Neuronal stem cell (in vitro differentiated cells): ENCODE measurements at regions not wholly inside any gene's neighbourhood (a gene's known extent, or its start where the extent isn't known, plus 50 kb on each side); places are given as distances from the start of the nearest gene placed in this dataset.
A peak's percentile ranks its signal among the peaks of the same experiment; 100 is the strongest.

Experiments
- DNase-seq: peaks from one replicate; pipeline ENCODE4 v3.0.0-alpha.2; 2013; ENCODE audit warnings: low spot score
- H2AFZ ChIP-seq: one replicate; pipeline ENCODE4 v1.6.1; 2013; ENCODE audit warnings: mild to moderate bottlenecking, low read length, inconsistent platforms
- H2AK5ac ChIP-seq: 2 replicates; pipeline ENCODE4 v1.6.1; 2013; ENCODE audit warnings: low read depth, mild to moderate bottlenecking, inconsistent platforms, low read length, moderate library complexity, mixed read lengths
- H2BK120ac ChIP-seq: 2 replicates; pipeline ENCODE4 v1.6.1; 2013; ENCODE audit warnings: low read depth, mild to moderate bottlenecking, inconsistent platforms, low read length, moderate library complexity, mixed read lengths
- H2BK12ac ChIP-seq: one replicate; pipeline ENCODE4 v1.6.1; 2013; ENCODE audit warnings: low read length, inconsistent platforms
- H2BK15ac ChIP-seq: 2 replicates; pipeline ENCODE4 v1.6.1; 2013; ENCODE audit warnings: mild to moderate bottlenecking, low read length, inconsistent platforms, mixed read lengths
- H2BK5ac ChIP-seq: one replicate; pipeline ENCODE4 v1.6.1; 2013; ENCODE audit warnings: inconsistent platforms, mild to moderate bottlenecking, low read length, moderate library complexity
- H3K14ac ChIP-seq: one replicate; pipeline ENCODE4 v1.6.1; 2013; ENCODE audit warnings: low read length, inconsistent platforms
- H3K18ac ChIP-seq: 2 replicates; pipeline ENCODE4 v1.6.1; 2013; ENCODE audit warnings: low read length, inconsistent platforms
- H3K23ac ChIP-seq: 2 replicates; pipeline ENCODE4 v1.6.1; 2013; ENCODE audit warnings: low read depth, mild to moderate bottlenecking, mixed read lengths, low read length, inconsistent platforms; ENCODE audit not compliant: poor library complexity
- H3K27ac ChIP-seq: replicated peaks from 3 replicates; pipeline ENCODE4 v1.5.1; 2013; ENCODE audit warnings: low read length, inconsistent platforms
- H3K27me3 ChIP-seq, 3 experiments: 2 replicates each; pipeline ENCODE4 v1.6.1; 2013; ENCODE audit warnings: low read length in 3 of 3, mild to moderate bottlenecking in 2 of 3, inconsistent platforms in 1 of 3, low read depth in 1 of 3, mixed read lengths in 1 of 3, moderate library complexity in 1 of 3; ENCODE audit not compliant: control insufficient read depth in 3 of 3, insufficient read depth in 3 of 3
- H3K36me3 ChIP-seq, 2 donors: replicated peaks in 1 of 2; 2 replicates each; pipeline ENCODE4 v1.6.1; 2013; ENCODE audit warnings: low read length in 2 of 2; ENCODE audit not compliant: control insufficient read depth in 2 of 2, insufficient read depth in 2 of 2
- H3K4ac ChIP-seq: 2 replicates; pipeline ENCODE4 v1.6.1; 2013; ENCODE audit warnings: inconsistent platforms, mild to moderate bottlenecking, low read length, moderate library complexity
- H3K4me1 ChIP-seq, 2 donors: 1 replicate in 1 of 2; 2 replicates in 1 of 2; pipeline ENCODE4 v1.6.1; 2013; ENCODE audit warnings: low read length in 2 of 2, low read depth in 1 of 2; ENCODE audit not compliant: control insufficient read depth in 2 of 2, insufficient read depth in 1 of 2
- H3K4me2 ChIP-seq: one replicate; pipeline ENCODE4 v1.6.1; 2013; ENCODE audit warnings: mild to moderate bottlenecking, low read length, inconsistent platforms; ENCODE audit not compliant: insufficient read depth, poor library complexity, severe bottlenecking
- H3K4me3 ChIP-seq, 2 donors: 2 replicates each; pipeline ENCODE4 v1.5.1; 2013; ENCODE audit warnings: low read length in 2 of 2, mild to moderate bottlenecking in 2 of 2, inconsistent platforms in 1 of 2, moderate library complexity in 1 of 2
- H3K79me1 ChIP-seq: one replicate; pipeline ENCODE4 v1.6.1; 2013; ENCODE audit warnings: low read depth, mild to moderate bottlenecking, inconsistent platforms, low read length, moderate library complexity
- H3K9ac ChIP-seq: one replicate; pipeline ENCODE4 v1.6.1; 2013; ENCODE audit warnings: mild to moderate bottlenecking, low read depth, low read length, inconsistent platforms; ENCODE audit not compliant: poor library complexity
- H3K9me3 ChIP-seq, 2 donors: replicated peaks in 1 of 2; 2 replicates each; pipeline versions ENCODE3 to v1.6.1; 2013; ENCODE audit warnings: low read length in 2 of 2, mild to moderate bottlenecking in 2 of 2, inconsistent platforms in 1 of 2, low read depth in 1 of 2, mixed read lengths in 1 of 2, moderate library complexity in 1 of 2; ENCODE audit not compliant: control insufficient read depth in 2 of 2, insufficient read depth in 1 of 2
- H4K8ac ChIP-seq: one replicate; pipeline ENCODE4 v1.6.1; 2013; ENCODE audit warnings: low read depth, mild to moderate bottlenecking, inconsistent platforms, low read length, moderate library complexity
- H4K91ac ChIP-seq: one replicate; pipeline ENCODE4 v1.6.1; 2013; ENCODE audit warnings: low read length, low read depth, mild to moderate bottlenecking, inconsistent platforms; ENCODE audit not compliant: poor library complexity
- WGBS, 2 donors: extraction: QIAGEN DNeasy Blood & Tissue Kit; methylation state at CpG; one replicate each; pipeline ENCODE4 v1.1.7; 2013; ENCODE audit warnings: missing lambda C conversion rate in 2 of 2, mixed read lengths in 1 of 2; ENCODE audit not compliant: insufficient read length in 2 of 2, insufficient replicate concordance in 1 of 2; ENCODE audit errors: extremely low coverage in 2 of 2; 5-methylcytosine and 5-hydroxymethylcytosine counted together

- H3K14ac ChIP-seq, result no peak overlapping the region
- H2AFZ ChIP-seq, result no peak overlapping the region
- H3K18ac ChIP-seq, result no peak overlapping the region
- no CpG with 5 or more reads among the region's 2 CpGs for WGBS, 2 donors
- H2AK5ac ChIP-seq, result no peak overlapping the region
- H3K4ac ChIP-seq, result no peak overlapping the region
- H4K91ac ChIP-seq, result no peak overlapping the region
- H2BK120ac ChIP-seq, result no peak overlapping the region
- H3K4me2 ChIP-seq, result no peak overlapping the region
- H3K27me3 ChIP-seq, result no peaks in the 10 kb centered on the region
- H3K9me3 ChIP-seq, result peaks cover 3 to 10% of the 10 kb centered on the region in 2 donors
- H3K4me1 ChIP-seq, result peaks cover 16 to 37% of the 10 kb centered on the region in 2 donors
- no peaks in the 10 kb centered on the region for H3K36me3 ChIP-seq
- no peak overlapping the region for H2BK12ac ChIP-seq
- DNase-seq, result no peak
- no peak overlapping the region for H2BK15ac ChIP-seq
- H3K27ac ChIP-seq, result peak overlapping the region; percentile 54
- no peaks in the 10 kb centered on the region for H3K79me1 ChIP-seq
- no peak overlapping the region for H3K9ac ChIP-seq
- no peak overlapping the region for H4K8ac ChIP-seq
- no peak overlapping the region for H2BK5ac ChIP-seq
- H3K4me3 ChIP-seq, result no peak overlapping the region
- no peak overlapping the region for H3K23ac ChIP-seq
Observed at GRCh38 chr10:33484787-33485186, 150.3 kb upstream of the NRP1 start.

GRCh38 chr10:33483816-33484190 is 149.3 kb upstream of the NRP1 start:
- Histone ChIP-seq H3K79me1 (no peaks in the 10 kb centered on the region), H3K14ac (no peak overlapping the region), H3K9ac (no peak overlapping the region), H3K4ac (no peak overlapping the region), H2BK5ac (no peak overlapping the region), H2AFZ (peak overlapping the region; percentile 3), H4K91ac (no peak overlapping the region), H3K27ac (peak overlapping the region; percentile 77), H2BK12ac (no peak overlapping the region), H3K36me3 (no peaks in the 10 kb centered on the region), H3K27me3 (no peaks in the 10 kb centered on the region), H3K23ac (no peak overlapping the region), H2BK120ac (no peak overlapping the region), H4K8ac (no peak overlapping the region), H2BK15ac (no peak overlapping the region), H3K9me3 (peaks cover 3 to 10% of the 10 kb centered on the region in 2 donors), H3K4me3 (no peak overlapping the region), H3K18ac (no peak overlapping the region), H2AK5ac (no peak overlapping the region), H3K4me2 (no peak overlapping the region), H3K4me1 (peaks cover 16 to 37% of the 10 kb centered on the region in 2 donors)
- WGBS, 2 donors, result no CpG with 5 or more reads among the region's 3 CpGs
- no peak for DNase-seq

- no peak overlapping the region for H3K9ac ChIP-seq
- H3K23ac ChIP-seq, result no peak overlapping the region
- H3K4ac ChIP-seq, result no peak overlapping the region
- peak; percentile 52 for DNase-seq
- H3K18ac ChIP-seq, result no peak overlapping the region
- no peak overlapping the region for H4K8ac ChIP-seq
- no peak overlapping the region for H2AK5ac ChIP-seq
- no peak overlapping the region for H2BK12ac ChIP-seq
- peak overlapping the region; percentile 77 for H3K27ac ChIP-seq
- no peak overlapping the region for H3K14ac ChIP-seq
- H2BK15ac ChIP-seq, result no peak overlapping the region
- WGBS, 2 donors, result no CpG with 5 or more reads among the region's 5 CpGs
- no peak overlapping the region for H4K91ac ChIP-seq
- H3K36me3 ChIP-seq, result no peaks in the 10 kb centered on the region
- peaks cover 16 to 37% of the 10 kb centered on the region in 2 donors for H3K4me1 ChIP-seq
- peaks cover 3 to 10% of the 10 kb centered on the region in 2 donors for H3K9me3 ChIP-seq
- no peak overlapping the region for H2BK120ac ChIP-seq
- H2BK5ac ChIP-seq, result no peak overlapping the region
- no peaks in the 10 kb centered on the region for H3K79me1 ChIP-seq
- H3K27me3 ChIP-seq, result no peaks in the 10 kb centered on the region
- H3K4me3 ChIP-seq, result no peak overlapping the region
- no peak overlapping the region for H2AFZ ChIP-seq
- H3K4me2 ChIP-seq, result no peak overlapping the region
Observed at GRCh38 chr10:33483124-33483815, 148.8 kb upstream of the NRP1 start.

- no peak overlapping the region for H3K4me3 ChIP-seq
- H3K23ac ChIP-seq, result no peak overlapping the region
- DNase-seq, result no peak
- H4K8ac ChIP-seq, result no peak overlapping the region
- peaks cover 3 to 10% of the 10 kb centered on the region in 2 donors for H3K9me3 ChIP-seq
- no peak overlapping the region for H3K4me2 ChIP-seq
- H2BK12ac ChIP-seq, result no peak overlapping the region
- H3K27ac ChIP-seq, result no peak overlapping the region
- H4K91ac ChIP-seq, result no peak overlapping the region
- H2AFZ ChIP-seq, result no peak overlapping the region
- H3K18ac ChIP-seq, result no peak overlapping the region
- peaks cover 16 to 36% of the 10 kb centered on the region in 2 donors for H3K4me1 ChIP-seq
- no peak overlapping the region for H2AK5ac ChIP-seq
- H3K14ac ChIP-seq, result no peak overlapping the region
- no CpG with 5 or more reads among the region's 5 CpGs for WGBS, 2 donors
- no peaks in the 10 kb centered on the region for H3K79me1 ChIP-seq
- H3K36me3 ChIP-seq, result no peaks in the 10 kb centered on the region
- H2BK120ac ChIP-seq, result no peak overlapping the region
- H2BK5ac ChIP-seq, result no peak overlapping the region
- H3K27me3 ChIP-seq, result no peaks in the 10 kb centered on the region
- no peak overlapping the region for H3K4ac ChIP-seq
- no peak overlapping the region for H2BK15ac ChIP-seq
- H3K9ac ChIP-seq, result no peak overlapping the region
Observed at GRCh38 chr10:33482486-33482885, 148.0 kb upstream of the NRP1 start.
